Lower lobe of right lung (tissue), 2 donors: ENCODE measurements at regions not wholly inside any gene's neighbourhood (a gene's known extent, or its start where the extent isn't known, plus 50 kb on each side); places are given as distances from the start of the nearest gene placed in this dataset.
"Not testable (repeated sequence)": the region's sequence is repeated elsewhere in the genome, so short reads cannot be mapped to it uniquely, and the experiment has no call there.

Experiments used
- ATAC-seq, 2 donors: fragments of 200-7000 bp; cut with Tn5 transposase; one replicate each; pipeline ENCODE4 v1.9.1; 2020 to 2022; ENCODE audit warnings: mild to moderate bottlenecking in 2 of 2, moderate library complexity in 2 of 2
- DNase-seq: peaks from one replicate; pipeline ENCODE4 v3.0.0-alpha.2; 2020
- H3K27ac ChIP-seq: fragments of 200-600 bp; one replicate; pipeline ENCODE4 v1.8.0; 2022
- H3K27me3 ChIP-seq: fragments of 200-600 bp; one replicate; pipeline ENCODE4 v1.8.0; 2022; ENCODE audit warnings: low read depth
- H3K36me3 ChIP-seq: fragments of 200-600 bp; one replicate; pipeline ENCODE4 v1.8.0; 2022; ENCODE audit warnings: mild to moderate bottlenecking
- H3K4me1 ChIP-seq: fragments of 200-600 bp; one replicate; pipeline ENCODE4 v1.8.0; 2022
- H3K4me3 ChIP-seq: fragments of 200-600 bp; one replicate; pipeline ENCODE4 v1.8.0; 2022; ENCODE audit warnings: mild to moderate bottlenecking
- H3K9me3 ChIP-seq: fragments of 200-600 bp; one replicate; pipeline ENCODE4 v1.8.0; 2022
- CTCF ChIP-seq: fragments of 200-600 bp; IDR thresholded peaks from one replicate; pipeline ENCODE4 v1.8.0; 2022; ENCODE audit warnings: antibody characterized with exemption, mild to moderate bottlenecking
- intact Hi-C: fragments of 100-400 bp; cut with DNase I; formaldehyde crosslinking; loops from one replicate; pipeline ENCODE4 v1.11.0; 2022
- donor health status: DM: no; HTN: yes; CAD: no; lungs with severe emphysema.

GRCh38 chr12:75862692-75863471 lies 168.7 kb downstream of the PHLDA1 start:
- no peaks in the 10 kb centered on the region for H3K9me3 ChIP-seq
- TF ChIP-seq CTCF: no peak
- ATAC-seq (no peak), DNase-seq (no peak)
- H3K36me3 ChIP-seq: no peaks in the 10 kb centered on the region
- no peaks in the 10 kb centered on the region for H3K4me1 ChIP-seq
- H3K27ac ChIP-seq: no peak overlapping the region
- intact Hi-C loops: no loop called here
- H3K4me3 ChIP-seq: no peak overlapping the region
- H3K27me3 ChIP-seq: no peaks in the 10 kb centered on the region

- intact Hi-C loops: no loop called here
- H3K4me3 ChIP-seq: no peak overlapping the region
- no peaks in the 10 kb centered on the region for H3K9me3 ChIP-seq
Observed at GRCh38 chr12:75859868-75860267, 171.7 kb downstream of the PHLDA1 start.

GRCh38 chr12:75856235-75856634 lies 175.3 kb downstream of the PHLDA1 start:
- Histone ChIP-seq H3K27ac (no peak overlapping the region), H3K4me1 (peaks cover 8% of the 10 kb centered on the region), H3K27me3 (no peaks in the 10 kb centered on the region), H3K4me3 (no peak overlapping the region), H3K9me3 (no peaks in the 10 kb centered on the region), H3K36me3 (no peaks in the 10 kb centered on the region)
- peak in 1 of 2 donors; percentile 24 for ATAC-seq
- intact Hi-C loops: no loop called here
- DNase-seq: no peak
- no peak for TF ChIP-seq CTCF

More at GRCh38 chr12:75859868-75860267, 171.7 kb downstream of the PHLDA1 start:
- no peak overlapping the region for H3K27ac ChIP-seq
- ATAC-seq (no peak), DNase-seq (no peak)
- H3K4me1 ChIP-seq: peaks cover 4% of the 10 kb centered on the region
- no peaks in the 10 kb centered on the region for H3K36me3 ChIP-seq
- no peaks in the 10 kb centered on the region for H3K27me3 ChIP-seq
- no peak for TF ChIP-seq CTCF

GRCh38 chr12:75855360-75855759 lies 176.2 kb downstream of the PHLDA1 start:
- intact Hi-C loops: no loop called here
- no peak for DNase-seq
- Histone ChIP-seq H3K27ac (no peak overlapping the region), H3K4me3 (no peak overlapping the region), H3K9me3 (no peaks in the 10 kb centered on the region), H3K36me3 (no peaks in the 10 kb centered on the region), H3K4me1 (peaks cover 8% of the 10 kb centered on the region), H3K27me3 (no peaks in the 10 kb centered on the region)
- no peak for ATAC-seq
- no peak for TF ChIP-seq CTCF

GRCh38 chr12:75854681-75855309 lies 176.8 kb downstream of the PHLDA1 start:
- H3K36me3 ChIP-seq: no peaks in the 10 kb centered on the region
- intact Hi-C loops: no loop called here
- no peaks in the 10 kb centered on the region for H3K27me3 ChIP-seq
- ATAC-seq (no peak), DNase-seq (no peak)
- H3K4me3 ChIP-seq: no peak overlapping the region
- H3K4me1 ChIP-seq: peaks cover 8% of the 10 kb centered on the region
- no peak overlapping the region for H3K27ac ChIP-seq
- H3K9me3 ChIP-seq: no peaks in the 10 kb centered on the region
- TF ChIP-seq CTCF: no peak

GRCh38 chr12:75854137-75854536 lies 177.4 kb downstream of the PHLDA1 start:
- DNase-seq, H3K9me3 ChIP-seq: not testable (repeated sequence)

More at GRCh38 chr12:75854137-75854536, 177.4 kb downstream of the PHLDA1 start:
- H3K27ac ChIP-seq, H3K4me3 ChIP-seq, H3K27me3 ChIP-seq, intact Hi-C loops, H3K4me1 ChIP-seq, H3K36me3 ChIP-seq, ATAC-seq: not testable (repeated sequence)
